Omental fat pad (tissue), 3 donors: ENCODE measurements at regions not wholly inside any gene's neighbourhood (a gene's known extent, or its start where the extent isn't known, plus 50 kb on each side); places are given as distances from the start of the nearest gene placed in this dataset.

Experiments used
- ATAC-seq: fragments of 150-250 bp; one replicate; pipeline ENCODE4 v1.9.1; 2016; ENCODE audit warnings: mild to moderate bottlenecking, moderate library complexity; ENCODE audit not compliant: low FRiP score
- DNase-seq: peaks from one replicate; pipeline ENCODE4 v3.0.0-alpha.2; 2019; ENCODE audit warnings: low spot score
- CTCF ChIP-seq, 3 donors: fragments of 450-650 bp; IDR thresholded peaks; one replicate each; pipeline ENCODE4 v1.5.1; 2016 to 2017; ENCODE audit warnings: antibody characterized with exemption in 3 of 3, mild to moderate bottlenecking in 3 of 3, moderate library complexity in 2 of 3

- ATAC-seq (no peak), DNase-seq (no peak)
- no peak for TF ChIP-seq CTCF (IDR thresholded peaks at IDR 0.05)
Observed at GRCh38 chr18:45384962-45385315, 230.3 kb upstream of the SLC14A2 start.

GRCh38 chr18:45386041-45386655 lies 229.1 kb upstream of the SLC14A2 start:
- no peak for TF ChIP-seq CTCF (IDR thresholded peaks at IDR 0.05)
- ATAC-seq (no peak), DNase-seq (no peak)

GRCh38 chr18:45387229-45387628 lies 228.0 kb upstream of the SLC14A2 start:
- ATAC-seq (no peak), DNase-seq (no peak)
- TF ChIP-seq CTCF (IDR thresholded peaks at IDR 0.05) = no peak

GRCh38 chr18:45398448-45398847 lies 216.8 kb upstream of the SLC14A2 start:
- DNase-seq (no peak), ATAC-seq (no peak)
- TF ChIP-seq CTCF (IDR thresholded peaks at IDR 0.05) = no peak

- DNase-seq (no peak), ATAC-seq (no peak)
- no peak for TF ChIP-seq CTCF (IDR thresholded peaks at IDR 0.05)
Observed at GRCh38 chr18:45399146-45399545, 216.1 kb upstream of the SLC14A2 start.

GRCh38 chr18:45399643-45400042 lies 215.6 kb upstream of the SLC14A2 start:
- TF ChIP-seq CTCF (IDR thresholded peaks at IDR 0.05) = no peak
- DNase-seq (no peak), ATAC-seq (no peak)

GRCh38 chr18:45402485-45403056 lies 212.7 kb upstream of the SLC14A2 start:
- TF ChIP-seq CTCF (IDR thresholded peaks at IDR 0.05) = no peak
- DNase-seq (no peak), ATAC-seq (no peak)
